Peyer's patch (tissue), 4 donors: ENCODE measurements at regions not wholly inside any gene's neighbourhood (a gene's known extent, or its start where the extent isn't known, plus 50 kb on each side); places are given as distances from the start of the nearest gene placed in this dataset.

Source experiments
- CTCF ChIP-seq, 6 experiments: fragments of 450-650 bp in 4 of 6; fragments of 200-600 bp in 2 of 6; sonication (generic) in 1 of 6; IDR thresholded peaks; one replicate each; pipeline ENCODE4 v1.5.1; 2017 to 2019; ENCODE audit warnings: antibody characterized with exemption in 6 of 6, mild to moderate bottlenecking in 3 of 6, moderate library complexity in 1 of 6
- POLR2A ChIP-seq, 2 donors: fragments of 450-650 bp; IDR thresholded peaks; one replicate each; pipeline ENCODE4 v1.5.1; 2017; ENCODE audit warnings: antibody characterized with exemption in 2 of 2, mild to moderate bottlenecking in 2 of 2, moderate library complexity in 2 of 2

GRCh38 chr7:45343746-45344145, 186.2 kb downstream of the RAMP3 start:
- TF ChIP-seq CTCF (IDR thresholded peaks at IDR 0.05) (no peak), POLR2A (IDR thresholded peaks at IDR 0.05) (no peak)
